DOHH2 (cell line): ENCODE measurements at regions not wholly inside any gene's neighbourhood (a gene's known extent, or its start where the extent isn't known, plus 50 kb on each side); places are given as distances from the start of the nearest gene placed in this dataset.

Experiments
- H3F3A ChIP-seq: fragments of 200-600 bp; sonication (generic), shearing (Covaris generic); 2 replicates; pipeline ENCODE4 v1.6.0; 2016; ENCODE audit warnings: antibody characterized with exemption, mild to moderate bottlenecking; ENCODE audit not compliant: control insufficient read depth, insufficient read depth
- H3K27ac ChIP-seq: fragments of 200-600 bp; sonication (generic); 2 replicates; pipeline ENCODE4 v1.5.1; 2014; ENCODE audit warnings: low read depth, mild to moderate bottlenecking, low read length, moderate library complexity
- H3K27me3 ChIP-seq: fragments of 200-600 bp; sonication (generic); 2 replicates; pipeline ENCODE4 v1.6.1; 2014; ENCODE audit warnings: mild to moderate bottlenecking, low read length, mixed read lengths; ENCODE audit not compliant: control insufficient read depth
- H3K36me3 ChIP-seq: fragments of 200-600 bp; sonication (generic); 2 replicates; pipeline ENCODE4 v1.6.1; 2014; ENCODE audit warnings: mild to moderate bottlenecking, low read length, moderate library complexity, mixed read lengths; ENCODE audit not compliant: control insufficient read depth
- H3K4me1 ChIP-seq: fragments of 200-600 bp; sonication (generic); 2 replicates; pipeline ENCODE4 v1.6.1; 2014; ENCODE audit warnings: mild to moderate bottlenecking, low read length, mixed read lengths; ENCODE audit not compliant: control insufficient read depth
- H3K4me2 ChIP-seq: fragments of 200-600 bp; sonication (generic); 2 replicates; pipeline ENCODE4 v1.6.0; 2014; ENCODE audit warnings: mild to moderate bottlenecking, low read length, moderate library complexity
- H3K4me3 ChIP-seq: fragments of 200-600 bp; sonication (generic); 2 replicates; pipeline ENCODE4 v1.5.1; 2014; ENCODE audit warnings: mild to moderate bottlenecking, low read length, mixed read lengths
- H3K79me2 ChIP-seq: fragments of 200-600 bp; sonication (generic); 2 replicates; pipeline ENCODE4 v1.6.1; 2014; ENCODE audit warnings: mild to moderate bottlenecking, low read length, mixed read lengths; ENCODE audit not compliant: control insufficient read depth
- H3K9me2 ChIP-seq: fragments of 200-600 bp; sonication (generic); replicated peaks from 2 replicates; pipeline ENCODE4 v1.6.1; 2014; ENCODE audit warnings: mild to moderate bottlenecking, low read length, mixed read lengths; ENCODE audit not compliant: control insufficient read depth
- H3K9me3 ChIP-seq: fragments of 200-600 bp; sonication (generic); 2 replicates; pipeline ENCODE4 v1.6.1; 2014; ENCODE audit warnings: antibody characterized with exemption, low read length, mixed read lengths; ENCODE audit not compliant: control insufficient read depth, insufficient read depth
- H4K20me1 ChIP-seq: fragments of 200-600 bp; sonication (generic); 2 replicates; pipeline ENCODE4 v1.6.0; 2014; ENCODE audit warnings: low read depth, mild to moderate bottlenecking, antibody characterized with exemption, low read length, moderate library complexity; ENCODE audit not compliant: control insufficient read depth, insufficient read depth
- CTCF ChIP-seq: fragments of 200-600 bp; sonication (generic); IDR thresholded peaks from one replicate; pipeline ENCODE4 v1.5.1; 2014; ENCODE audit warnings: antibody characterized with exemption, mild to moderate bottlenecking, low read depth, low read length; ENCODE audit not compliant: poor library complexity, severe bottlenecking
- EZH2phosphoT487 ChIP-seq: fragments of 200-600 bp; sonication (generic); IDR thresholded peaks from 2 replicates; pipeline ENCODE4 v1.6.1; 2017; ENCODE audit warnings: borderline replicate concordance, mild to moderate bottlenecking, antibody characterized with exemption, low read length, moderate library complexity, mixed read lengths

- H3K9me2 ChIP-seq: no peaks in the 10 kb centered on the region
- no peaks in the 10 kb centered on the region for H3F3A ChIP-seq
- H3K36me3 ChIP-seq: no peaks in the 10 kb centered on the region
- H3K4me1 ChIP-seq: no peaks in the 10 kb centered on the region
- H3K27ac ChIP-seq: no peak overlapping the region
- H3K9me3 ChIP-seq: no peaks in the 10 kb centered on the region
- H3K4me3 ChIP-seq: no peak overlapping the region
- TF ChIP-seq EZH2phosphoT487: no peak
- no peak for TF ChIP-seq CTCF
- H3K4me2 ChIP-seq: no peak overlapping the region
- no peaks in the 10 kb centered on the region for H4K20me1 ChIP-seq
- no peaks in the 10 kb centered on the region for H3K79me2 ChIP-seq
- no peaks in the 10 kb centered on the region for H3K27me3 ChIP-seq
Measured at GRCh38 chr6:113428702-113429101, 428.4 kb upstream of the MARCKS start.

GRCh38 chr6:113432521-113433334 is 424.4 kb upstream of the MARCKS start:
- Histone ChIP-seq H3K36me3 (no peaks in the 10 kb centered on the region), H3K27ac (no peak overlapping the region), H3K9me3 (no peaks in the 10 kb centered on the region), H3F3A (no peaks in the 10 kb centered on the region), H3K4me1 (no peaks in the 10 kb centered on the region), H3K4me3 (no peak overlapping the region), H3K27me3 (no peaks in the 10 kb centered on the region), H3K4me2 (no peak overlapping the region), H4K20me1 (no peaks in the 10 kb centered on the region), H3K79me2 (no peaks in the 10 kb centered on the region), H3K9me2 (no peaks in the 10 kb centered on the region)
- TF ChIP-seq CTCF (no peak), EZH2phosphoT487 (no peak)

- Histone ChIP-seq H3K27ac (no peak overlapping the region), H3K4me2 (no peak overlapping the region)
Measured at GRCh38 chr6:113433335-113433991, 423.7 kb upstream of the MARCKS start.

More at GRCh38 chr6:113433335-113433991, 423.7 kb upstream of the MARCKS start:
- Histone ChIP-seq H3K79me2 (no peaks in the 10 kb centered on the region), H3K36me3 (no peaks in the 10 kb centered on the region), H3K9me2 (no peaks in the 10 kb centered on the region), H3K4me3 (no peak overlapping the region), H4K20me1 (no peaks in the 10 kb centered on the region), H3F3A (no peaks in the 10 kb centered on the region), H3K27me3 (no peaks in the 10 kb centered on the region), H3K4me1 (no peaks in the 10 kb centered on the region), H3K9me3 (no peaks in the 10 kb centered on the region)
- TF ChIP-seq CTCF (no peak), EZH2phosphoT487 (no peak)
